ENCODE measurements at regions not wholly inside any gene's neighbourhood (a gene's known extent, or its start where the extent isn't known, plus 50 kb on each side); places are given as distances from the start of the nearest gene placed in this dataset.

- Histone ChIP-seq H4K8ac (ENCODE audit: extremely low read depth, insufficient read depth, low read length) (no peak overlapping the region), H2BK120ac (replicated peaks; ENCODE audit: low read depth, low read length) (no peak overlapping the region), H4K91ac (replicated peaks; ENCODE audit: insufficient read length, low read length) (no peak overlapping the region), H3K23ac (ENCODE audit: insufficient read length) (no peak overlapping the region), H2AK5ac (ENCODE audit: low read depth, low read length) (no peak overlapping the region), H3K4ac (replicated peaks; ENCODE audit: insufficient read length, low read depth, low read length) (no peak overlapping the region), H3K4me3 (ENCODE audit: extremely low read depth in 1 of 4, insufficient read depth in 2 of 4, low read depth in 3 of 4, low read length in 4 of 4) (no peak overlapping the region), H3K56ac (replicated peaks; ENCODE audit: insufficient read length, low read depth, low read length) (no peak overlapping the region), H2AFZ (ENCODE audit: low read length) (no peak overlapping the region), H3K27me3 (replicated peaks in 1 of 4; ENCODE audit: control insufficient read depth in 3 of 4, extremely low read depth in 1 of 4, insufficient read depth in 3 of 4, low read length in 3 of 4) (no peaks in the 10 kb centered on the region), H3K14ac (ENCODE audit: insufficient read length) (no peak overlapping the region), H3K9me3 (ENCODE audit: insufficient read depth in 2 of 2, low read depth in 1 of 2, low read length in 1 of 2) (no peaks in the 10 kb centered on the region), H4K5ac (ENCODE audit: insufficient read length, low read depth, low read length) (no peak overlapping the region), H3K18ac (ENCODE audit: extremely low read depth, low read length) (no peak overlapping the region), H3K79me2 (ENCODE audit: control insufficient read depth in 1 of 2, insufficient read depth in 2 of 2, low read length in 2 of 2) (no peaks in the 10 kb centered on the region), H3K4me2 (ENCODE audit: insufficient read depth in 1 of 2, low read depth in 2 of 2, low read length in 2 of 2) (no peak overlapping the region), H2BK20ac (ENCODE audit: low read length) (no peak overlapping the region), H2BK5ac (ENCODE audit: low read depth, low read length) (no peak overlapping the region), H3K23me2 (ENCODE audit: low read depth, low read length) (no peaks in the 10 kb centered on the region), H3K36me3 (ENCODE audit: control insufficient read depth in 2 of 4, insufficient read depth in 4 of 4, low read length in 3 of 4) (no peaks in the 10 kb centered on the region), H2BK12ac (ENCODE audit: low read depth, low read length) (no peak overlapping the region), H2BK15ac (ENCODE audit: low read length) (no peak overlapping the region), H4K20me1 (replicated peaks in 1 of 2; ENCODE audit: control insufficient read depth in 1 of 2, insufficient read depth in 2 of 2, low read length in 2 of 2) (no peaks in the 10 kb centered on the region), H3K79me1 (ENCODE audit: low read depth, low read length) (no peaks in the 10 kb centered on the region), H3K9ac (replicated peaks in 1 of 4; ENCODE audit: extremely low read depth in 1 of 4, low read depth in 3 of 4, low read length in 3 of 4) (no peak overlapping the region), H3K27ac (ENCODE audit: low read depth, low read length) (no peak overlapping the region), H3K4me1 (replicated peaks in 1 of 4; ENCODE audit: control insufficient read depth in 3 of 4, insufficient read depth in 4 of 4, low read length in 3 of 4) (no peaks in the 10 kb centered on the region)
- FAIRE-seq (no peak), DNase-seq (ENCODE audit: low read depth in 1 of 2, low spot score in 2 of 2) (no peak)
- CTCF ChIA-PET (ENCODE audit: partially characterized antibody) = interaction anchor here (1.9 kb wide), 1 partner anchor 10 kb away, joined by 5 read pairs; no protein-coding TSS in a partner anchor
- 89% methylated on average over 2 of the region's 2 CpGs; no CpG with 5 or more reads in 1 of the 2 experiments for WGBS, 2 experiments (ENCODE audit: extremely low coverage in 1 of 2, insufficient coverage in 1 of 2, insufficient read length in 1 of 2, insufficient replicate concordance in 2 of 2, low coverage in 1 of 2, low lambda C conversion rate in 2 of 2, missing lambda C conversion rate in 1 of 2)
- POLR2A ChIA-PET (ENCODE audit: partially characterized antibody) = no interaction called here
- TF ChIP-seq CHD2 (IDR thresholded peaks at IDR 0.05; ENCODE audit: low read length) (no peak), CTBP2 (IDR thresholded peaks at IDR 0.05; ENCODE audit: borderline replicate concordance, insufficient read depth, insufficient read length, low read length) (no peak), JUND (IDR thresholded peaks at IDR 0.05; ENCODE audit: low read length) (no peak), SP4 (IDR thresholded peaks at IDR 0.05; ENCODE audit: low read length) (no peak), TEAD4 (IDR thresholded peaks at IDR 0.05; ENCODE audit: low read depth, low read length) (no peak), RAD21 (IDR thresholded peaks at IDR 0.05 in 1 of 2, conservative IDR thresholded peaks at IDR 0.05 in 1 of 2; ENCODE audit: low read depth in 2 of 2, low read length in 2 of 2) (no peak), TCF12 (IDR thresholded peaks at IDR 0.05; ENCODE audit: low read depth, low read length) (no peak), E2F6 (IDR thresholded peaks at IDR 0.05) (no peak), TAF1 (IDR thresholded peaks at IDR 0.05; ENCODE audit: low read depth, low read length) (no peak), RFX5 (IDR thresholded peaks at IDR 0.05; ENCODE audit: borderline replicate concordance, low read depth, low read length) (no peak), CEBPB (IDR thresholded peaks at IDR 0.05; ENCODE audit: low read depth, low read length) (no peak), TBP (IDR thresholded peaks at IDR 0.05; ENCODE audit: low read depth, low read length) (no peak), KDM4A (IDR thresholded peaks at IDR 0.05; ENCODE audit: low read depth, low read length, severe bottlenecking) (no peak), HDAC6 (IDR thresholded peaks at IDR 0.05; ENCODE audit: low read depth, low read length) (no peak)
Measured at GRCh38 chr3:104263477-104263876, 1103.2 kb upstream of the ALCAM start.
